GM12873 (cell line): ENCODE measurements at regions not wholly inside any gene's neighbourhood (a gene's known extent, or its start where the extent isn't known, plus 50 kb on each side); places are given as distances from the start of the nearest gene placed in this dataset.

Source experiments
- CTCF ChIP-seq: IDR thresholded peaks from 2 replicates; pipeline ENCODE4 v1.5.1; 2012; ENCODE audit warnings: low read depth, mild to moderate bottlenecking, moderate library complexity, low read length, control low read depth; ENCODE audit not compliant: insufficient read depth; ENCODE audit errors: missing control alignments

- TF ChIP-seq CTCF: no peak
Observed at GRCh38 chr6:170132561-170132991, 158.3 kb downstream of the DLL1 start.

GRCh38 chr6:170132011-170132521, 158.8 kb downstream of the DLL1 start:
- TF ChIP-seq CTCF: no peak

GRCh38 chr6:170131351-170131750, 159.5 kb downstream of the DLL1 start:
- no peak for TF ChIP-seq CTCF

- no peak for TF ChIP-seq CTCF
Observed at GRCh38 chr6:170130771-170131241, 160.1 kb downstream of the DLL1 start.

GRCh38 chr6:170130201-170130621, 160.7 kb downstream of the DLL1 start:
- no peak for TF ChIP-seq CTCF

- no peak for TF ChIP-seq CTCF
Observed at GRCh38 chr6:170129691-170130171, 161.1 kb downstream of the DLL1 start.

GRCh38 chr6:170128811-170129681, 161.8 kb downstream of the DLL1 start:
- no peak for TF ChIP-seq CTCF
